ENCODE measurements at regions not wholly inside any gene's neighbourhood (a gene's known extent, or its start where the extent isn't known, plus 50 kb on each side); places are given as distances from the start of the nearest gene placed in this dataset.

DNA sequence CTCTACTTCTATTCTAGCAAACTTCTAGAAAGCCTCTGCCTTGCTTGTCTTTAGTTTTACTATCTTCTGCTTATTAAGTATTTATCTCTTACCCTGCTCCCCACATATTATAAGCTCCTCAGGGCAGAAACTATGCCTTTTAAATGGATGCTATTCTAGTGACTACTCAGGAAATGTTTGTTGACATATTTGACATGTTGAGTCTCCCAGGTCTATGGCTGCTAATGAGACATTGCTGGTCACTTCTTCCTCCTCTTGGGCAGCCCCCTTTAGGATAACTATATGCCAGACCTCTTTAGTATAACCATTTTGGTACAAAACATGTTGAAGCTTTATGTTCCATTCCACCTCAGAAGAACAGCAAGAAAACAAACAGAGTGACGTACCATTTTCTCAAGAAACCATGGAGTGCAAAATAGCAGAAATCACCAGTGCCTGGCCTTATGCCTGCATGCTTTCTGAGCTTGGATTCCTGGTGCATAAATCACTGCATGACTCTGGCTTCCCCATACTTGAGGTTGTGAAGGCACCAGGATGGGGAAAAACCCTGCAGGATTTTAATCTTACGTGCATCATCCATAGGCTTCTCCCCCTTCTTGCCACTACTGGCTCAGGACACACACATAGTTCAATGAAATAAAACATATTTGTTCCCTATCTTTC is 202.6 kb downstream of the TMX1 start:
- TF ChIP-seq, protein P1, sequence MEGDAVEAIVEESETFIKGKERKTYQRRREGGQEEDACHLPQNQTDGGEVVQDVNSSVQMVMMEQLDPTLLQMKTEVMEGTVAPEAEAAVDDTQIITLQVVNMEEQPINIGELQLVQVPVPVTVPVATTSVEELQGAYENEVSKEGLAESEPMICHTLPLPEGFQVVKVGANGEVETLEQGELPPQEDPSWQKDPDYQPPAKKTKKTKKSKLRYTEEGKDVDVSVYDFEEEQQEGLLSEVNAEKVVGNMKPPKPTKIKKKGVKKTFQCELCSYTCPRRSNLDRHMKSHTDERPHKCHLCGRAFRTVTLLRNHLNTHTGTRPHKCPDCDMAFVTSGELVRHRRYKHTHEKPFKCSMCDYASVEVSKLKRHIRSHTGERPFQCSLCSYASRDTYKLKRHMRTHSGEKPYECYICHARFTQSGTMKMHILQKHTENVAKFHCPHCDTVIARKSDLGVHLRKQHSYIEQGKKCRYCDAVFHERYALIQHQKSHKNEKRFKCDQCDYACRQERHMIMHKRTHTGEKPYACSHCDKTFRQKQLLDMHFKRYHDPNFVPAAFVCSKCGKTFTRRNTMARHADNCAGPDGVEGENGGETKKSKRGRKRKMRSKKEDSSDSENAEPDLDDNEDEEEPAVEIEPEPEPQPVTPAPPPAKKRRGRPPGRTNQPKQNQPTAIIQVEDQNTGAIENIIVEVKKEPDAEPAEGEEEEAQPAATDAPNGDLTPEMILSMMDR (IDR thresholded peaks at IDR 0.05) = no peak
- TF ChIP-seq POLR2A (IDR thresholded peaks at IDR 0.05) = no peak
